GM12873 (cell line): ENCODE measurements at regions not wholly inside any gene's neighbourhood (a gene's known extent, or its start where the extent isn't known, plus 50 kb on each side); places are given as distances from the start of the nearest gene placed in this dataset.

Experiments used
- TF ChIP-seq, protein P1 (sequence below): IDR thresholded peaks from 2 replicates; pipeline ENCODE4 v1.5.1; 2012; ENCODE audit warnings: low read depth, mild to moderate bottlenecking, moderate library complexity, low read length, control low read depth; ENCODE audit not compliant: insufficient read depth; ENCODE audit errors: missing control alignments

DNA sequence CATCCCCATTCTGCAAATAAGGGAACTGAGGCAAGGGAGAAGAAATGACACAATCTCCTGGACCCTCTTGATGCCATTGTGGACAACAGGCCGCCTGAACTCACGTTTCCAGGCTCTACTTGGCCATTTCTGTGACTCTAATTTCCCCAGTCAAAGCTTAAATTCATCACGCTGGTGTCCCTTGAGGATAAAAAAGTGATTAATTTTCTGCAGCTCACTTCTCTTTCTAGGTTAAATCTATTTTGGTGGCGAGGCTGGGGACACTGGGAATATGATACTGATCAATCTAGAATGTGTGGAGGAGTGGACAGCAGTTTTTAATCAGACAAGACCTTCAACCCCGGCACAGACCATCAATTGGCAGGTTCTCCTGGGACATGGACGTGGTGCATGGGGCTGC lies 168.2 kb upstream of the SULF2 start:
- TF ChIP-seq, protein P1, sequence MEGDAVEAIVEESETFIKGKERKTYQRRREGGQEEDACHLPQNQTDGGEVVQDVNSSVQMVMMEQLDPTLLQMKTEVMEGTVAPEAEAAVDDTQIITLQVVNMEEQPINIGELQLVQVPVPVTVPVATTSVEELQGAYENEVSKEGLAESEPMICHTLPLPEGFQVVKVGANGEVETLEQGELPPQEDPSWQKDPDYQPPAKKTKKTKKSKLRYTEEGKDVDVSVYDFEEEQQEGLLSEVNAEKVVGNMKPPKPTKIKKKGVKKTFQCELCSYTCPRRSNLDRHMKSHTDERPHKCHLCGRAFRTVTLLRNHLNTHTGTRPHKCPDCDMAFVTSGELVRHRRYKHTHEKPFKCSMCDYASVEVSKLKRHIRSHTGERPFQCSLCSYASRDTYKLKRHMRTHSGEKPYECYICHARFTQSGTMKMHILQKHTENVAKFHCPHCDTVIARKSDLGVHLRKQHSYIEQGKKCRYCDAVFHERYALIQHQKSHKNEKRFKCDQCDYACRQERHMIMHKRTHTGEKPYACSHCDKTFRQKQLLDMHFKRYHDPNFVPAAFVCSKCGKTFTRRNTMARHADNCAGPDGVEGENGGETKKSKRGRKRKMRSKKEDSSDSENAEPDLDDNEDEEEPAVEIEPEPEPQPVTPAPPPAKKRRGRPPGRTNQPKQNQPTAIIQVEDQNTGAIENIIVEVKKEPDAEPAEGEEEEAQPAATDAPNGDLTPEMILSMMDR, result no peak

DNA sequence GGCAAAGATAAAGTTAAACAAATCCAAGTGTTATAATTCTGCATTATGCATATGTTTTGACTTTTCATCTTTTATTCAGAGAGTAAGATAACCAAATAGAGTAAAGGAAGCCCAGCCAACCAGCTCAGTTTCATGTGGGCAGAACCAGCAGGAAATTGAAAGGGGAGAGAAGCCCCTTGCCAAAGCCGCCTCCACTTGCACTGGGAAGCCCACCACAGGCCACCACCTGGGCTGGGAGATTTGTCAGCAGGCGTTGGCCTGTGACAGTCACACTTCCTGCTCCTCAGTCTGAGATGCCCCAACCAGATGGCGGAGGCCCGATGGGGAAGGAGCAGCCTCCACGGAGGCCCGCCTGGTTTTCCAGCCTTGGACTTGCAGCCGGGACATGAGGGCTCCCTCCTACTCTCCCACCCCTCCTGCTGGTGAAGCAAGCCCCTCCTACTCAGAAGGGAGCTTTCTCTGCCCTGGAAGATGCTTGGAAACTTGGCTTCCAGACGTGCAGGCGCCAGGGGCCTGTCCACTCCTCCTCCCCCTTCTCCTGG lies 166.8 kb upstream of the SULF2 start:
- TF ChIP-seq, protein P1, result no peak

DNA sequence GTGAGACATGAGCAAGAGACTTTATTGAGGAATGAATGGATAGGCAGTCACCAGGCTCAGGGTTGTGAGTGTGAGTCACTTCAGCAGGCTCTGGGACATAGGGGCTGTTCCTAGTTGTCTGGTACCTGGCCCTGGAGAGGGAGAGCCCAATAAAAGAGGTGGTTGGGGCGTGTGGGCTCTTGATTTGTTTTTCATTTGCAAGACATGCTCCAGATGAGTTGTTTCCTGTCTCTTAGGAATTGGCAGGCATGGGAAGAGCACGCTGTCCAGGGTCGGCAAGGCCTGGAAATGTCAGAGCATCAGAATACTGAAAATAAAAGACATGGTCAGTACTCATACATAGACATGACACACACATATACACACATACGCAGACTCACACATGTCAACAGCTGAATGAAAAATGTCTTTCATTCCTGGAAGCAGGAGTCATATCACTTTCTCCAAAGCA lies 166.3 kb upstream of the SULF2 start:
- TF ChIP-seq, protein P1, result no peak

DNA sequence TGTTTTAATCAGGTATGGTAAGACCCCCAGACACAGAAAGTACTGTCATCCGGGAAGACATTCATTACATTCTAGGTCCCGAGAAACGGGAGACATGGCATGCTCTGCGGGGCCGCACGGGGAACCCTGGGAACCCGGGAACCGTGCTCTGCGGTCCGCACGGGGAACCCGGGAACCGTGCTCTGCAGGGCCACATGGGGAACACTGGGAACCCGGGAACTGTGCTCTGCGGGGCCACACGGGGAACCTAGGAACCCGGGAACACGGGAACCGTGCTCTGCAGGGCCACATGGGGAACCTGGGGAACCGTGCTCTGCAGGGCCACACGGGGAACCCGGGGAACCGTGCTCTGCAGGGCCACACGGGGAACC lies 165.6 kb upstream of the SULF2 start:
- TF ChIP-seq, protein P1, result no peak

DNA sequence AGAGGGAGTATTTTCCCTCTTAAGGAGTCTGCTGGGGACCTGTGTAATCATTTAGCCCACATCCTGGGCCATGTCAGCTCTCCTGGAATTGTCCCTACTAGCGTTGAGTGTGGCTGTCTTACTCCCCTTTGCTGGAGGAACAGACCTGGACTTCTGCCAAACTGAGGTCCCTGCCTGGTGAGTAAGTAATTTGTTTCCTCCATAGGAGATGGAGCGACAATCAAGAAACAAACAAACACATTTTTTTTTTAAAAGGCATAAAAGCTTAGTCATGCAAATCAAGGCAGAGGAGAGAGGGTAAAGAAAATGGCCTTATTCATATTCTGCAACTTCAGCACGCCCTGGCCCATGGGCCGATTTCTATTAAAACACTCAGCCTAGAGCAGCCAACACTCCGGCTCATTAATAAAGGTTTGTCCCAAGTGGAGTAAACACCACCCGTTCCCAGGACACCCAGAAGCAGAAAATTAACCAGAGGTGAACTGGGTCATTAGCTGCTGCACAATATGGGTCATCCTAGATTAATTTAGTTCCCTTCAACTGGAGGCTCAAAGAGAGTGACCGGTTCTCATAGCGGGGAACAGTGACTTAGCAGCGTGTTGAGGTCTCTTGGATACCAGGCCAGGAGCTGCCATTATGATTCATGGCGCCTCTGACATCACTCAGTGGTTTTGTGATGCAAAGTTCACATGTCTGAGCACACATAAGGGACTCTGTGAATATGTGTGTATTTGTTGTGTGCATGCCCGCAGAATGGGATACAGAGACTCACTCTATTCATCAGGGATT lies 165.0 kb upstream of the SULF2 start:
- TF ChIP-seq, protein P1, result no peak

DNA sequence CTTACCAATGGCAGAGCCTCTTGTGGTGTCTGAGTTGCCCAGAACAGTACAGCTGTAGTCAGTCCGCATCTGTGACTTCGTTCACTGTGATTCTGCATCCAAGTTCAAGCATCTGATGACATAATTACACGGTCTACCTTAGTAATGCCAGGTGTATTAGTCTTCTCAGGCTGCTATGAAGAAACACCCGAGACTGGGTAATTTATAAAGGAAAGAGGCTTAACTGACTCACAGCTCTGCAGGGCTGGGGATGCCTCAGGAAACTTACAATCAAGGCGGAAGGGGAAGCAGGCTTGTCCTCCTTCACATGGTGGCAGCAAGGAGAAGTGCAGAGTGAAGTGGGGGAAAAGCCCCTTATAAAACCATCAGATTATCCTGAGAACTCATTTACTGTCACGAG lies 163.9 kb upstream of the SULF2 start:
- TF ChIP-seq, protein P1, result no peak

DNA sequence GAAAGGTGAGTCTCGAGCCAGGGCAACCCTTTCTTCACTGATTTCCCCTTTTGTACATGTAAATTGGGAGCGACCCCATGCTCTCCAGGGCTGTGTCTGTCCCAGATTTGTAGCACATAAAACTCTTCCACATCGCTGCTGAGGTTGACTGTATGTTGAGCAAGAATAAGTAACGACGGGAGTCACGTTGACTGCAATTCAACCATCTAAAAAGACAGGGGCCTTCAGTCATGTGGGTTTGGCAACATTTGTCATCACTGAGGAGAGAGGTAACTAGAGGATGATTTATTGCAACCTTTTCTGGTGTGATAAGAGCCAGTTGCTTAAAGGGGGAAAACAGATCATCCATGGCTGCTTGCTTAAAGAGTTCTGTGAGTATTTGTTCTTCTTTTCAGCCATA lies 159.4 kb upstream of the SULF2 start:
- TF ChIP-seq, protein P1, result no peak
